ENCODE measurements at regions not wholly inside any gene's neighbourhood (a gene's known extent, or its start where the extent isn't known, plus 50 kb on each side); places are given as distances from the start of the nearest gene placed in this dataset.

GRCh38 chr11:104728927-104729326, 169.3 kb downstream of the CASP12 start:
- TF ChIP-seq POLR2A (IDR thresholded peaks at IDR 0.05) (no peak), CTCF (IDR thresholded peaks at IDR 0.05) (no peak)
